SU-DHL-6 (cell line): ENCODE measurements at regions not wholly inside any gene's neighbourhood (a gene's known extent, or its start where the extent isn't known, plus 50 kb on each side); places are given as distances from the start of the nearest gene placed in this dataset.

Experiments used
- CTCF ChIP-seq: fragments of 200-600 bp; sonication (generic); IDR thresholded peaks from one replicate; pipeline ENCODE4 v1.5.1; 2017; ENCODE audit warnings: antibody characterized with exemption, mild to moderate bottlenecking, low read length, moderate library complexity; ENCODE audit not compliant: insufficient read depth, poor library complexity, severe bottlenecking
- EZH2phosphoT487 ChIP-seq: fragments of 200-600 bp; sonication (generic), shearing (Covaris generic); conservative IDR thresholded peaks from 2 replicates; pipeline ENCODE4 v1.6.1; 2018; ENCODE audit warnings: mild to moderate bottlenecking, antibody characterized with exemption, low read length, moderate library complexity, mixed read lengths

- TF ChIP-seq CTCF (no peak), EZH2phosphoT487 (no peak)
Observed at GRCh38 chr16:50859628-50860360, 117.9 kb downstream of the CYLD start.
